Common myeloid progenitor, CD34-positive (primary cell): ENCODE measurements at regions not wholly inside any gene's neighbourhood (a gene's known extent, or its start where the extent isn't known, plus 50 kb on each side); places are given as distances from the start of the nearest gene placed in this dataset.
"Not testable (repeated sequence)": the region's sequence is repeated elsewhere in the genome, so short reads cannot be mapped to it uniquely, and the experiment has no call there.

Experiments
- CTCF ChIA-PET: fragments of 350-600 bp; sonication (Branson Sonifier 250); formaldehyde crosslinking; loops from one replicate; lab custom pipeline; 2021; ENCODE audit warnings: antibody characterized with exemption; lab: Charles Lee
- POLR2A ChIA-PET: fragments of 350-600 bp; sonication (Branson Sonifier 250); formaldehyde crosslinking; loops from one replicate; lab custom pipeline; 2021; ENCODE audit warnings: antibody characterized with exemption; lab: Charles Lee
- DNase-seq, 3 donors: peaks; one replicate each; pipeline versions ENCODE4 v3.0.0 to v3.0.0-alpha.2; 2013
- H3K27ac ChIP-seq, 2 experiments: 1 replicate in 1 of 2; 2 replicates in 1 of 2; pipeline ENCODE4 v1.7.0; 2013; ENCODE audit warnings: inconsistent platforms in 2 of 2, low read length in 2 of 2, mild to moderate bottlenecking in 2 of 2, low read depth in 1 of 2, moderate library complexity in 1 of 2; ENCODE audit not compliant: severe bottlenecking in 2 of 2, insufficient read depth in 1 of 2, poor library complexity in 1 of 2
- H3K27me3 ChIP-seq, 5 experiments: replicated peaks in 2 of 5; 1 replicate in 3 of 5; 2 replicates in 2 of 5; pipeline versions ENCODE4 v1.6.1 to v1.7.0; 2013; ENCODE audit warnings: low read length in 4 of 5, mild to moderate bottlenecking in 2 of 5, moderate library complexity in 2 of 5, inconsistent platforms in 1 of 5; ENCODE audit not compliant: insufficient read depth in 5 of 5, control insufficient read depth in 4 of 5
- H3K36me3 ChIP-seq, 4 experiments: 1 replicate in 2 of 4; 2 replicates in 2 of 4; pipeline versions ENCODE4 v1.6.1 to v1.7.0; 2013; ENCODE audit warnings: low read length in 3 of 4, control low read depth in 1 of 4, mild to moderate bottlenecking in 1 of 4; ENCODE audit not compliant: control insufficient read depth in 4 of 4, insufficient read depth in 4 of 4
- H3K4me1 ChIP-seq, 4 experiments: 1 replicate in 3 of 4; 2 replicates in 1 of 4; pipeline versions ENCODE4 v1.6.1 to v1.7.1; 2013; ENCODE audit warnings: low read length in 3 of 4, mild to moderate bottlenecking in 3 of 4, control low read depth in 1 of 4, inconsistent platforms in 1 of 4, moderate library complexity in 1 of 4; ENCODE audit not compliant: control insufficient read depth in 4 of 4, insufficient read depth in 4 of 4; ENCODE audit errors: control extremely low read depth in 1 of 4
- H3K4me3 ChIP-seq, 7 experiments: 1 replicate in 4 of 7; 2 replicates in 3 of 7; pipeline versions ENCODE4 v1.5.1 to v1.7.0; 2013; ENCODE audit warnings: mild to moderate bottlenecking in 7 of 7, low read length in 6 of 7, moderate library complexity in 6 of 7, inconsistent platforms in 2 of 7, low read depth in 2 of 7, control low read depth in 1 of 7; ENCODE audit not compliant: insufficient read depth in 4 of 7, control insufficient read depth in 1 of 7; ENCODE audit errors: extremely low read depth in 1 of 7
- H3K9me3 ChIP-seq, 5 experiments: 1 replicate in 4 of 5; 2 replicates in 1 of 5; pipeline versions ENCODE4 v1.6.1 to v1.7.1; 2013; ENCODE audit warnings: low read length in 4 of 5, mild to moderate bottlenecking in 2 of 5, inconsistent platforms in 1 of 5, low read depth in 1 of 5, moderate library complexity in 1 of 5; ENCODE audit not compliant: control insufficient read depth in 4 of 5, insufficient read depth in 2 of 5; ENCODE audit errors: control extremely low read depth in 1 of 5
- WGBS: methylation state at CpG from one replicate; pipeline ENCODE4 v1.1.5; 2013; ENCODE audit not compliant: insufficient coverage; 5-methylcytosine and 5-hydroxymethylcytosine counted together

DNA sequence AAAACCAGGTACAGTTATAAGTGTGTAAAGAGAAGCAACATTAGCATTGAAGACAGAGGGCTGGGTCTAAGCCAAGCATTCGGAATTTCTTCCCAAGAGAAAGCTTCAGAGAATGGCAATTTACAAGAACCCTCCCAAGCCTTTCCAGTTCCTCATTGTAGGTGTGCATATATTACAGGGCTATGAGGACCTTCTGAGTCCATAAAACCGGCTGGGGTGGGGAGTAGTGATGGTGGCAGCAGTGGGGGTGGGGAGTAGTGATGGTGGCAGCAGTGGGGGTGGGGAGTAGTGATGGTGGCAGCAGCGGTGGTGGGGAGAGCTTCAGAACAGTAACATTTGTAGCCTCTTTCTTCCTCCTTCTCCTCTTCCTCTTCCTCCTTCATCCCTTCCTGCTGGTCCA is 368.7 kb upstream of the UMPS start:
- Histone ChIP-seq H3K36me3 (no peaks in the 10 kb centered on the region), H3K4me3 (no peak overlapping the region), H3K27ac (no peak overlapping the region), H3K9me3 (no peaks in the 10 kb centered on the region), H3K27me3 (peaks cover 0 to 6% (median 0%) of the 10 kb centered on the region in 5 experiments), H3K4me1 (no peaks in the 10 kb centered on the region)
- DNase-seq, result no peak
- CTCF ChIA-PET, result interaction anchor here (3.2 kb wide), 1 partner anchor 9 kb away, joined by 11 read pairs; no protein-coding TSS in a partner anchor
- POLR2A ChIA-PET, result no interaction called here
- 100% methylated on average over 1 of the region's 3 CpGs for WGBS

GRCh38 chr3:124362455-124362854 is 367.8 kb upstream of the UMPS start:
- no peak overlapping the region for H3K4me3 ChIP-seq
- H3K4me1 ChIP-seq, result no peaks in the 10 kb centered on the region
- WGBS, result 80% methylated on average over 2 of the region's 2 CpGs
- no peak for DNase-seq
- peaks cover 0 to 6% (median 0%) of the 10 kb centered on the region in 5 experiments for H3K27me3 ChIP-seq
- no peaks in the 10 kb centered on the region for H3K36me3 ChIP-seq
- H3K9me3 ChIP-seq, result no peaks in the 10 kb centered on the region
- H3K27ac ChIP-seq, result no peak overlapping the region
- ChIA-PET POLR2A (no interaction called here), CTCF (interaction anchor here (3.2 kb wide), 1 partner anchor 10 kb away, joined by 11 read pairs; no protein-coding TSS in a partner anchor)

DNA sequence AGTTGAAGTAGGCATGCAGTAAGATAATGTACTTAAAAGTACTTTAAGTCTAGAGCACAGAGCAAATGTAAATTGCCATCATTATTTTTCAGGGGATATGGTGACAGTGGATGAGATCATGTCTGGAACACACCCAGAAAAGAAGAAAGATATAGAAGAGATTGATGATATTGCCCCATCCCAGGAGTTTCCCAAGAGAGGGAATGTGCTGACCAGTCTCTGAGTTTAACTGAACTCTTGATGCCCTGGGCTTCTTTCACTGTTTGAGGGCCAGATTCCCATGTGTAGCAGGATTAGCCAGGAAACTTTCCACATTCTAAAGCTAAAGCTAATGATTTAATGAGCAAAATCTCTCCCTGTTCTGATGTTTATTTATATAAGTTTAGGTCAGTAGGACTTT is 366.8 kb upstream of the UMPS start:
- no peak overlapping the region for H3K27ac ChIP-seq
- no peaks in the 10 kb centered on the region for H3K36me3 ChIP-seq
- no peak overlapping the region for H3K4me3 ChIP-seq
- H3K27me3 ChIP-seq, result peaks cover 0 to 6% (median 0%) of the 10 kb centered on the region in 5 experiments
- no peak for DNase-seq
- CTCF ChIA-PET, result interaction anchor here (3.2 kb wide), 1 partner anchor 11 kb away, joined by 11 read pairs; no protein-coding TSS in a partner anchor
- POLR2A ChIA-PET, result no interaction called here
- no peaks in the 10 kb centered on the region for H3K9me3 ChIP-seq
- H3K4me1 ChIP-seq, result no peaks in the 10 kb centered on the region

DNA sequence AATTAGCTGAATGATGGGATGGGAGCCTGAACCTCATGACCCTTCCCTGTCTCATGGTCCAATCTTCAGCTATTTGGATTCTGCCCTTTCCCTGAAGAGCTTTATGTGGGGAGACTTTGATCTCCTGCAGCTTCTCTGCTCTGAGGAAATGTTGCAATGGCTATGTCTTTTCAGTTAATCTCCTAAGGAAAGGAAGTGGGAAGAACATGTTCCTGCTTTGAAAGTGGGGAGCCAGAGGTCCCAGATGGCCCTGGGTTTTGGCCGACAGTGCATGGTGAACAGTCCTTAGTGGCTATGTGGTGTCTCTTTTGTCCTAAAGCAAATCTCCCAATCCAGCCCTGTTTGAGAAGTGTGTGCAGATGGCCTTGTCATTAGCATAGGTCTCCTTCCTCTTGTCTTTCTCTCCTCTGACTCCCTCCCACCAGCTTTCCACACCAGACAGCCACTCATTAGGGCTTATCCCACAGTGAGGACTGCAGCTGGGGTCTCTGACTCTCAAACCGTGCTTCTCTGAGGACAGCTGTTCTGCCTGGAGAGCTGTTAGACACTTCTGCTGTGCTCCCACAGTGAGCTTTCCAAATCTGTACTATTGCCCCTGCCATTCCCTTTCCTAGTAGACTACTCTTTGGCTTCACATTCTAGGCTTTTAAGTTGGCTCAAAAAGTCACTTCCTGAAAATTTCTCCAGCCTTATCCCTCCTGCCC is 365.8 kb upstream of the UMPS start:
- Histone ChIP-seq H3K27ac (no peak overlapping the region), H3K36me3 (no peaks in the 10 kb centered on the region), H3K4me3 (no peak overlapping the region), H3K4me1 (no peaks in the 10 kb centered on the region), H3K9me3 (no peaks in the 10 kb centered on the region), H3K27me3 (peaks cover 0 to 6% (median 0%) of the 10 kb centered on the region in 5 experiments)
- WGBS, result 70% methylated on average over 2 of the region's 2 CpGs
- DNase-seq, result no peak
- CTCF ChIA-PET, result interaction anchor here (1.0 to 3.2 kb wide), 2 partner anchors 12 to 24 kb away, joined by 3 to 11 read pairs; no protein-coding TSS in a partner anchor
- POLR2A ChIA-PET, result no interaction called here

GRCh38 chr3:124366655-124367054 is 363.6 kb upstream of the UMPS start:
- H3K36me3 ChIP-seq, CTCF ChIA-PET, DNase-seq, H3K27ac ChIP-seq, H3K27me3 ChIP-seq, H3K4me1 ChIP-seq, POLR2A ChIA-PET, H3K4me3 ChIP-seq, H3K9me3 ChIP-seq: not testable (repeated sequence)
- WGBS, result no CpG with 5 or more reads among the region's 27 CpGs

GRCh38 chr3:124372775-124373174 is 357.5 kb upstream of the UMPS start:
- no peak overlapping the region for H3K4me3 ChIP-seq
- DNase-seq, result no peak
- CTCF ChIA-PET, result no interaction called here
- 100% methylated on average over 1 of the region's 3 CpGs for WGBS
- H3K27ac ChIP-seq, result no peak overlapping the region
- H3K9me3 ChIP-seq, result peaks cover 0 to 3% (median 0%) of the 10 kb centered on the region in 5 experiments
- POLR2A ChIA-PET, result no interaction called here
- H3K36me3 ChIP-seq, result no peaks in the 10 kb centered on the region
- no peaks in the 10 kb centered on the region for H3K27me3 ChIP-seq
- no peaks in the 10 kb centered on the region for H3K4me1 ChIP-seq

- Histone ChIP-seq H3K27ac (no peak overlapping the region), H3K9me3 (peaks cover 0 to 3% (median 0%) of the 10 kb centered on the region in 5 experiments), H3K36me3 (no peaks in the 10 kb centered on the region), H3K4me1 (no peaks in the 10 kb centered on the region), H3K27me3 (no peaks in the 10 kb centered on the region), H3K4me3 (no peak overlapping the region)
- no CpG with 5 or more reads among the region's 2 CpGs for WGBS
- CTCF ChIA-PET, result no interaction called here
- DNase-seq, result no peak
- POLR2A ChIA-PET, result no interaction called here
These were observed 356.7 kb upstream of the UMPS start for GRCh38 chr3:124373524-124373923.
